HepG2 (cell line): ENCODE measurements at regions not wholly inside any gene's neighbourhood (a gene's known extent, or its start where the extent isn't known, plus 50 kb on each side); places are given as distances from the start of the nearest gene placed in this dataset.
"Not testable (repeated sequence)": the region's sequence is repeated elsewhere in the genome, so short reads cannot be mapped to it uniquely, and the experiment has no call there.

ENCODE experiments used
- ATAC-seq: fragments of 200-7000 bp; cut with Tn5 transposase; 3 replicates; pipeline ENCODE4 v1.9.1; 2020; ENCODE audit warnings: mild to moderate bottlenecking, moderate library complexity
- BruUV-seq: library from RNA; stranded (reverse); fragments of 400-500 nt; replicated peaks from 2 replicates; lab custom pipeline; 2021; lab: Mats Ljungman, UMichigan
- CTCF ChIA-PET: fragments of 300-600 bp; formaldehyde crosslinking; extraction: SDS; loops from one replicate; lab custom pipeline; 2021; ENCODE audit warnings: low total read pairs, inconsistent platforms, low intra/inter-chr PET ratio; lab: Yijun Ruan, JAX
- POLR2A ChIA-PET: fragments of 350-600 bp; sonication (Branson Sonifier 250); formaldehyde crosslinking; loops from one replicate; lab custom pipeline; 2020; ENCODE audit warnings: antibody characterized with exemption, inconsistent platforms; lab: Yijun Ruan, JAX
- DNase-seq: peaks from one replicate; pipeline ENCODE4 v3.0.0-alpha.2; 2015; ENCODE audit warnings: low spot score
- FAIRE-seq: peaks from 3 replicates; lab custom pipeline; 2011; peaks lifted over from hg19 to GRCh38; lab: Jason Lieb, UNC
- H2AFZ ChIP-seq: one replicate; pipeline ENCODE4 v1.6.1; 2011; ENCODE audit warnings: low read length, inconsistent platforms
- H3K27ac ChIP-seq: fragments of 300-600 bp; 3 replicates; pipeline ENCODE4 v1.8.0; 2011; ENCODE audit warnings: mixed run types, mild to moderate bottlenecking, mixed read lengths, low read length, inconsistent platforms; ENCODE audit not compliant: insufficient read depth; ENCODE audit errors: extremely low read length
- H3K27me3 ChIP-seq, 2 experiments: fragments of 200-600 bp in 1 of 2; 2 replicates in 1 of 2; 3 replicates in 1 of 2; pipeline versions ENCODE4 v1.6.0 to v1.8.0; 2011; ENCODE audit warnings: low read length in 2 of 2, mild to moderate bottlenecking in 2 of 2, moderate library complexity in 2 of 2, inconsistent platforms in 1 of 2; ENCODE audit not compliant: insufficient read depth in 2 of 2, control insufficient read depth in 1 of 2
- H3K36me3 ChIP-seq, 2 experiments: fragments of 200-600 bp in 1 of 2; replicated peaks in 1 of 2; 2 replicates in 1 of 2; 3 replicates in 1 of 2; pipeline versions ENCODE4 v1.5.1 to v1.8.0; 2011; ENCODE audit warnings: low read length in 2 of 2, inconsistent platforms in 1 of 2; ENCODE audit not compliant: insufficient read depth in 2 of 2, control insufficient read depth in 1 of 2
- H3K4me1 ChIP-seq: 2 replicates; pipeline ENCODE4 v1.5.1; 2012; ENCODE audit warnings: low read length, inconsistent platforms; ENCODE audit not compliant: insufficient read depth
- H3K4me2 ChIP-seq: 2 replicates; pipeline ENCODE4 v1.6.0; 2011; ENCODE audit warnings: low read depth, low read length, inconsistent platforms
- H3K4me3 ChIP-seq, 3 experiments: fragments of 200-600 bp in 1 of 3; sonication (generic), shearing (Covaris generic) in 1 of 3; replicated peaks in 1 of 3; 2 replicates each; pipeline ENCODE4 v1.5.1; 2011 to 2016; ENCODE audit warnings: low read length in 3 of 3, inconsistent platforms in 2 of 3, low read depth in 2 of 3, mild to moderate bottlenecking in 2 of 3, control low read depth in 1 of 3, mixed read lengths in 1 of 3; ENCODE audit not compliant: insufficient read depth in 1 of 3
- H3K79me2 ChIP-seq: one replicate; pipeline ENCODE4 v1.6.1; 2011; ENCODE audit warnings: low read length, inconsistent platforms; ENCODE audit not compliant: insufficient read depth
- H3K9ac ChIP-seq: 2 replicates; pipeline ENCODE4 v1.6.0; 2011; ENCODE audit warnings: mild to moderate bottlenecking, low read depth, low read length, inconsistent platforms; ENCODE audit not compliant: insufficient read depth
- H3K9me3 ChIP-seq: 2 replicates; pipeline ENCODE4 v1.5.1; 2012; ENCODE audit warnings: mild to moderate bottlenecking, low read length
- H4K20me1 ChIP-seq: 2 replicates; pipeline ENCODE4 v1.6.0; 2011; ENCODE audit warnings: inconsistent platforms, mild to moderate bottlenecking, low read length, moderate library complexity; ENCODE audit not compliant: insufficient read depth
- CC2D1A ChIP-seq: sonication (generic); formaldehyde crosslinking; IDR thresholded peaks from 2 replicates; pipeline ENCODE4 v1.8.1; 2023; ENCODE audit warnings: mild to moderate bottlenecking, missing genetic modification reagents
- ETV6 ChIP-seq: sonication (generic); formaldehyde crosslinking; conservative IDR thresholded peaks from 2 replicates; pipeline ENCODE4 v1.4.0; 2020; ENCODE audit warnings: missing genetic modification reagents
- HNRNPUL1 ChIP-seq: fragments of 200-400 bp; formaldehyde crosslinking; IDR thresholded peaks from 2 replicates; pipeline ENCODE4 v1.6.1; 2017; ENCODE audit warnings: low read depth, mild to moderate bottlenecking, low read length, moderate library complexity
- LBX2 ChIP-seq: sonication (generic); formaldehyde crosslinking; IDR thresholded peaks from 2 replicates; pipeline ENCODE4 v1.5.0; 2020; ENCODE audit warnings: missing genetic modification reagents, mild to moderate bottlenecking, borderline replicate concordance
- MBD4 ChIP-seq: IDR thresholded peaks from 2 replicates; pipeline ENCODE4 v1.6.1; 2012; ENCODE audit warnings: low read length, inconsistent platforms, borderline replicate concordance
- SNAPC5 ChIP-seq: sonication (generic); formaldehyde crosslinking; IDR thresholded peaks from 2 replicates; pipeline ENCODE4 v1.8.1; 2023; ENCODE audit warnings: mild to moderate bottlenecking, missing genetic modification reagents, borderline replicate concordance
- SYNCRIP ChIP-seq: fragments of 200-400 bp; formaldehyde crosslinking; IDR thresholded peaks from 2 replicates; pipeline ENCODE4 v1.6.1; 2018; ENCODE audit warnings: mild to moderate bottlenecking, low read depth, low read length; ENCODE audit not compliant: insufficient read depth
- TOPORS ChIP-seq: sonication (generic); formaldehyde crosslinking; IDR thresholded peaks from 2 replicates; pipeline ENCODE4 v1.8.0; 2023; ENCODE audit warnings: mild to moderate bottlenecking, missing genetic modification reagents
- ZNF775 ChIP-seq: sonication (generic); formaldehyde crosslinking; IDR thresholded peaks from 2 replicates; pipeline ENCODE4 v1.4.0; 2020; ENCODE audit warnings: missing genetic modification reagents, mild to moderate bottlenecking, moderate library complexity, borderline replicate concordance
- WGBS: methylation state at CpG from one replicate; pipeline ENCODE4 v1.1.6; 2017; ENCODE audit warnings: low lambda C conversion rate; 5-methylcytosine and 5-hydroxymethylcytosine counted together
- in situ Hi-C: cut with HindIII; loops from 2 replicates; pipeline ENCODE4 v1.10.0; 2017; ENCODE audit warnings: low pct_unique_long_range_greater_than_20kb; ENCODE audit not compliant: extremely low pct_ligation_motif_present
- intact Hi-C: fragments of 100-400 bp; cut with micrococcal nuclease; formaldehyde crosslinking; loops from one replicate; pipeline ENCODE4 v1.10.0; 2022; ENCODE audit not compliant: unreplicated experiment
- TF ChIP-seq, protein P1 (sequence below): sonication (generic); formaldehyde crosslinking; conservative IDR thresholded peaks from 2 replicates; pipeline ENCODE4 v1.8.0; 2022; ENCODE audit warnings: missing genetic modification reagents

GRCh38 chr1:232123775-232124659 lies 497.4 kb downstream of the DISC1 start:
- Histone ChIP-seq H3K36me3 (no peaks in the 10 kb centered on the region), H3K9ac (no peak overlapping the region), H3K4me3 (no peak overlapping the region), H3K27me3 (no peaks in the 10 kb centered on the region), H3K4me2 (no peak overlapping the region), H4K20me1 (no peaks in the 10 kb centered on the region), H3K4me1 (no peaks in the 10 kb centered on the region), H3K79me2 (no peaks in the 10 kb centered on the region), H3K27ac (no peak overlapping the region), H3K9me3 (no peaks in the 10 kb centered on the region), H2AFZ (no peak overlapping the region)
- CTCF ChIA-PET = no interaction called here
- intact Hi-C loops (no loop called here), in situ Hi-C loops (no loop called here)
- POLR2A ChIA-PET = no interaction called here
- TF ChIP-seq MBD4 (no peak), ZNF775 (no peak), CC2D1A (CRISPR knock-in tag) (no peak), SNAPC5 (no peak), SYNCRIP (no peak), TOPORS (CRISPR knock-in tag) (no peak), LBX2 (CRISPR knock-in tag) (no peak), ETV6 (CRISPR knock-in tag) (no peak), HNRNPUL1 (no peak)
- TF ChIP-seq, protein P1, sequence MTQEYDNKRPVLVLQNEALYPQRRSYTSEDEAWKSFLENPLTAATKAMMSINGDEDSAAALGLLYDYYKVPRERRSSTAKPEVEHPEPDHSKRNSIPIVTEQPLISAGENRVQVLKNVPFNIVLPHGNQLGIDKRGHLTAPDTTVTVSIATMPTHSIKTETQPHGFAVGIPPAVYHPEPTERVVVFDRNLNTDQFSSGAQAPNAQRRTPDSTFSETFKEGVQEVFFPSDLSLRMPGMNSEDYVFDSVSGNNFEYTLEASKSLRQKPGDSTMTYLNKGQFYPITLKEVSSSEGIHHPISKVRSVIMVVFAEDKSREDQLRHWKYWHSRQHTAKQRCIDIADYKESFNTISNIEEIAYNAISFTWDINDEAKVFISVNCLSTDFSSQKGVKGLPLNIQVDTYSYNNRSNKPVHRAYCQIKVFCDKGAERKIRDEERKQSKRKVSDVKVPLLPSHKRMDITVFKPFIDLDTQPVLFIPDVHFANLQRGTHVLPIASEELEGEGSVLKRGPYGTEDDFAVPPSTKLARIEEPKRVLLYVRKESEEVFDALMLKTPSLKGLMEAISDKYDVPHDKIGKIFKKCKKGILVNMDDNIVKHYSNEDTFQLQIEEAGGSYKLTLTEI = no peak
- whole genome bisulfite sequencing = 37% methylated on average over 9 of the region's 9 CpGs
- FAIRE-seq (no peak), ATAC-seq (no peak), DNase-seq (no peak)
- BruUV-seq = no TSS peak

- CTCF ChIA-PET, H3K9ac ChIP-seq, H3K36me3 ChIP-seq, ATAC-seq, H3K79me2 ChIP-seq, H3K27ac ChIP-seq, H3K4me1 ChIP-seq, H3K27me3 ChIP-seq, BruUV-seq, in situ Hi-C loops, H4K20me1 ChIP-seq, H3K4me2 ChIP-seq, H2AFZ ChIP-seq, H3K9me3 ChIP-seq, intact Hi-C loops, H3K4me3 ChIP-seq, DNase-seq, FAIRE-seq, POLR2A ChIA-PET: not testable (repeated sequence)
- 10% methylated on average over 4 of the region's 4 CpGs for WGBS
Measured at GRCh38 chr1:232117903-232118302, 491.3 kb downstream of the DISC1 start.
